ENCODE measurements at regions not wholly inside any gene's neighbourhood (a gene's known extent, or its start where the extent isn't known, plus 50 kb on each side); places are given as distances from the start of the nearest gene placed in this dataset.

- 81% methylated on average over 23 of the region's 28 CpGs; no CpG with 5 or more reads in 1 of the 2 donors for WGBS, 2 donors (ENCODE audit: low coverage in 1 of 2)
- Histone ChIP-seq H3K4me3 (no peak overlapping the region), H3K4me1 (no peaks in the 10 kb centered on the region), H3K27ac (no peak overlapping the region), H3K9me3 (no peaks in the 10 kb centered on the region), H3K27me3 (no peaks in the 10 kb centered on the region), H3K36me3 (no peaks in the 10 kb centered on the region)
- DNase-seq: no peak
- TF ChIP-seq CTCF (IDR thresholded peaks at IDR 0.05): no peak
- no peak for TF ChIP-seq EP300 (IDR thresholded peaks at IDR 0.05; ENCODE audit: low read depth)
- no peak for TF ChIP-seq POLR2AphosphoS5 (IDR thresholded peaks at IDR 0.05)
- no peak for TF ChIP-seq POLR2A (IDR thresholded peaks at IDR 0.05)
- intact Hi-C loops (cut with DNase I; ENCODE audit: low total_unique reads) (no loop called here), in situ Hi-C loops (cut with MboI; ENCODE audit: low pct_ligation_motif_present in 1 of 4, low pct_unique_long_range_greater_than_20kb in 1 of 4, low sequenced_read_pairs in 3 of 4) (no loop called here)
These were observed 72.4 kb upstream of the GPC1 start for GRCh38 chr2:240362826-240363745.

GRCh38 chr2:240363746-240364581 is 71.5 kb upstream of the GPC1 start:
- no peak overlapping the region for H3K27ac ChIP-seq
- H3K27me3 ChIP-seq: no peaks in the 10 kb centered on the region
- in situ Hi-C loops (cut with MboI; ENCODE audit: low pct_ligation_motif_present in 1 of 4, low pct_unique_long_range_greater_than_20kb in 1 of 4, low sequenced_read_pairs in 3 of 4) (no loop called here), intact Hi-C loops (cut with DNase I; ENCODE audit: low total_unique reads) (no loop called here)
- no peak for DNase-seq
- H3K4me3 ChIP-seq: no peak overlapping the region
- no peaks in the 10 kb centered on the region for H3K9me3 ChIP-seq
- TF ChIP-seq POLR2AphosphoS5 (IDR thresholded peaks at IDR 0.05): no peak
- TF ChIP-seq EP300 (IDR thresholded peaks at IDR 0.05; ENCODE audit: low read depth): no peak
- TF ChIP-seq POLR2A (IDR thresholded peaks at IDR 0.05): no peak
- no peak for TF ChIP-seq CTCF (IDR thresholded peaks at IDR 0.05)
- no peaks in the 10 kb centered on the region for H3K36me3 ChIP-seq
- WGBS, 2 donors (ENCODE audit: low coverage in 1 of 2): 67 to 74% methylated on average over 5 to 28 of the region's 28 CpGs
- H3K4me1 ChIP-seq: no peaks in the 10 kb centered on the region

- no peaks in the 10 kb centered on the region for H3K9me3 ChIP-seq
- 68% methylated on average over 3 of the region's 16 CpGs; no CpG with 5 or more reads in 1 of the 2 donors for WGBS, 2 donors (ENCODE audit: low coverage in 1 of 2)
- intact Hi-C loops (cut with DNase I; ENCODE audit: low total_unique reads): no loop called here
These were observed 70.9 kb upstream of the GPC1 start for GRCh38 chr2:240364582-240364960.

More at GRCh38 chr2:240364582-240364960, 70.9 kb upstream of the GPC1 start:
- DNase-seq: no peak
- Histone ChIP-seq H3K27me3 (no peaks in the 10 kb centered on the region), H3K27ac (no peak overlapping the region), H3K4me1 (peaks cover 2% of the 10 kb centered on the region in 4 donors), H3K4me3 (no peak overlapping the region), H3K36me3 (no peaks in the 10 kb centered on the region)
- TF ChIP-seq CTCF (IDR thresholded peaks at IDR 0.05) (no peak), EP300 (IDR thresholded peaks at IDR 0.05; ENCODE audit: low read depth) (no peak), POLR2A (IDR thresholded peaks at IDR 0.05) (no peak), POLR2AphosphoS5 (IDR thresholded peaks at IDR 0.05) (no peak)
- in situ Hi-C loops (cut with MboI; ENCODE audit: low pct_ligation_motif_present in 1 of 4, low pct_unique_long_range_greater_than_20kb in 1 of 4, low sequenced_read_pairs in 3 of 4): no loop called here
